Stimulated activated naive CD4-positive, alpha-beta T cell treated with Interleukin-2 at 50 U/mL for 16 hours (primary cell): ENCODE measurements at regions not wholly inside any gene's neighbourhood (a gene's known extent, or its start where the extent isn't known, plus 50 kb on each side); places are given as distances from the start of the nearest gene placed in this dataset.

Source experiments
- DNase-seq: peaks from one replicate; lab custom pipeline; 2025; lab: John Stamatoyannopoulos, UW

GRCh38 chr3:31462050-31462569 is 70.6 kb upstream of the STT3B start:
- DNase-seq = peak; percentile 9

- no peak for DNase-seq
Observed at GRCh38 chr3:31465999-31466398, 66.7 kb upstream of the STT3B start.

GRCh38 chr3:31466866-31467265 is 65.9 kb upstream of the STT3B start:
- DNase-seq = no peak

GRCh38 chr3:31468433-31468832 is 64.3 kb upstream of the STT3B start:
- DNase-seq = no peak

GRCh38 chr3:31469385-31469784 is 63.3 kb upstream of the STT3B start:
- no peak for DNase-seq

- peak; percentile 37 for DNase-seq
Observed at GRCh38 chr3:31472479-31473390, 60.0 kb upstream of the STT3B start.

GRCh38 chr3:31476209-31476608 is 56.5 kb upstream of the STT3B start:
- no peak for DNase-seq

- DNase-seq = no peak
Observed at GRCh38 chr3:31479431-31479830, 53.3 kb upstream of the STT3B start.

- no peak for DNase-seq
Observed at GRCh38 chr3:31481697-31482096, 51.0 kb upstream of the STT3B start.

GRCh38 chr3:31482493-31483200 is 50.1 kb upstream of the STT3B start:
- DNase-seq = no peak
